AG04450 (cell line): ENCODE measurements at regions not wholly inside any gene's neighbourhood (a gene's known extent, or its start where the extent isn't known, plus 50 kb on each side); places are given as distances from the start of the nearest gene placed in this dataset.

Experiments
- CTCF ChIA-PET: fragments of 300-600, 350-600 bp; formaldehyde crosslinking; extraction: SDS; loops from one replicate; lab custom pipeline; 2022; ENCODE audit warnings: antibody characterized with exemption, inconsistent platforms; lab: Charles Lee
- POLR2A ChIA-PET: fragments of 350-600 bp; formaldehyde crosslinking; extraction: SDS; loops from one replicate; lab custom pipeline; 2021; ENCODE audit warnings: antibody characterized with exemption, inconsistent platforms; lab: Yijun Ruan, JAX
- DNase-seq: peaks from one replicate; pipeline ENCODE4 v3.0.0-alpha.2; 2011; ENCODE audit warnings: low read depth, low spot score
- H3K27ac ChIP-seq: one replicate; pipeline ENCODE4 v1.5.1; 2012; ENCODE audit warnings: low read depth, low read length, control low read depth
- H3K27me3 ChIP-seq: one replicate; pipeline ENCODE4 v1.6.0; 2012; ENCODE audit warnings: low read length; ENCODE audit not compliant: control insufficient read depth, insufficient read depth
- H3K4me3 ChIP-seq: 2 replicates; pipeline ENCODE4 v1.5.1; 2011; ENCODE audit warnings: mild to moderate bottlenecking, low read depth, low read length, control low read depth
- H3K9me3 ChIP-seq: 2 replicates; pipeline ENCODE4 v1.5.1; 2012; ENCODE audit warnings: low read length; ENCODE audit not compliant: control insufficient read depth, insufficient read depth
- CTCF ChIP-seq: IDR thresholded peaks from 2 replicates; pipeline ENCODE4 v1.5.1; 2011; ENCODE audit warnings: low read depth, low read length, control low read depth, inconsistent platforms

- peaks cover 6% of the 10 kb centered on the region for H3K9me3 ChIP-seq
- no peak overlapping the region for H3K27ac ChIP-seq
- ChIA-PET POLR2A (no interaction called here), CTCF (interaction anchor here (0.6 to 1.5 kb wide), 14 partner anchors 9 to 1406 kb away, joined by 3 to 7 read pairs (median 4); partner anchors contain the start of gene DSEL)
- peak; percentile 48 for DNase-seq
- H3K4me3 ChIP-seq = no peak overlapping the region
- TF ChIP-seq CTCF = peak; percentile 92
- no peaks in the 10 kb centered on the region for H3K27me3 ChIP-seq
These were observed 91.6 kb downstream of the TMX3 start for GRCh38 chr18:68623342-68623741.

GRCh38 chr18:68611311-68611710, 103.6 kb downstream of the TMX3 start:
- no peak for TF ChIP-seq CTCF
- Histone ChIP-seq H3K4me3 (no peak overlapping the region), H3K9me3 (no peaks in the 10 kb centered on the region), H3K27me3 (no peaks in the 10 kb centered on the region), H3K27ac (no peak overlapping the region)
- no peak for DNase-seq
- ChIA-PET POLR2A (no interaction called here), CTCF (interaction anchor here (0.7 kb wide), 1 partner anchor 49 kb away, joined by 3 read pairs; no protein-coding TSS in a partner anchor)

- no peaks in the 10 kb centered on the region for H3K27me3 ChIP-seq
- POLR2A ChIA-PET = no interaction called here
These were observed 105.9 kb downstream of the TMX3 start for GRCh38 chr18:68608851-68609490.

GRCh38 chr18:68607852-68608251, 107.1 kb downstream of the TMX3 start:
- CTCF ChIA-PET = no interaction called here
- POLR2A ChIA-PET = no interaction called here
- DNase-seq = no peak
- TF ChIP-seq CTCF = no peak
- Histone ChIP-seq H3K27ac (no peak overlapping the region), H3K4me3 (no peak overlapping the region), H3K9me3 (no peaks in the 10 kb centered on the region), H3K27me3 (no peaks in the 10 kb centered on the region)

More at GRCh38 chr18:68608851-68609490, 105.9 kb downstream of the TMX3 start:
- CTCF ChIA-PET = no interaction called here
- DNase-seq = no peak
- no peak overlapping the region for H3K27ac ChIP-seq
- no peak overlapping the region for H3K4me3 ChIP-seq
- no peaks in the 10 kb centered on the region for H3K9me3 ChIP-seq
- TF ChIP-seq CTCF = no peak

GRCh38 chr18:68604256-68604655, 110.7 kb downstream of the TMX3 start:
- POLR2A ChIA-PET = no interaction called here
- no peak for DNase-seq
- Histone ChIP-seq H3K27ac (no peak overlapping the region), H3K9me3 (no peaks in the 10 kb centered on the region), H3K4me3 (no peak overlapping the region), H3K27me3 (no peaks in the 10 kb centered on the region)
- CTCF ChIA-PET = no interaction called here
- TF ChIP-seq CTCF = no peak
